WTC11 (cell line): ENCODE measurements at regions not wholly inside any gene's neighbourhood (a gene's known extent, or its start where the extent isn't known, plus 50 kb on each side); places are given as distances from the start of the nearest gene placed in this dataset.

ENCODE experiments used
- ATAC-seq: fragments of 200-7000 bp; cut with Tn5 transposase; 2 replicates; pipeline ENCODE4 v1.10.0; 2021; ENCODE audit warnings: mild to moderate bottlenecking, moderate library complexity
- CTCF ChIA-PET: fragments of 300-600 bp; sonication (Branson Sonifier 250); formaldehyde crosslinking; loops from one replicate; lab custom pipeline; 2021; ENCODE audit warnings: antibody characterized with exemption; lab: Charles Lee
- POLR2A ChIA-PET: fragments of 350-600 bp; sonication (Branson Sonifier 250); formaldehyde crosslinking; loops from one replicate; lab custom pipeline; 2021; ENCODE audit warnings: antibody characterized with exemption; lab: Charles Lee
- DNase-seq: peaks from one replicate; pipeline ENCODE4 v3.0.0; 2021; ENCODE audit warnings: low spot score
- H3K27ac Mint-ChIP-seq: 2 replicates; pipeline ENCODE4 v1.8.0; 2021; ENCODE audit warnings: mixed read lengths
- H3K27me3 Mint-ChIP-seq: 2 replicates; pipeline ENCODE4 v1.8.0; 2021; ENCODE audit warnings: low read depth, mild to moderate bottlenecking, moderate library complexity, mixed read lengths
- H3K36me3 Mint-ChIP-seq: 2 replicates; pipeline ENCODE4 v1.8.0; 2021; ENCODE audit warnings: mixed read lengths
- H3K4me1 Mint-ChIP-seq: 2 replicates; pipeline ENCODE4 v1.8.0; 2022; ENCODE audit warnings: mixed read lengths
- H3K4me3 Mint-ChIP-seq: 2 replicates; pipeline ENCODE4 v1.8.0; 2021; ENCODE audit warnings: mild to moderate bottlenecking, moderate library complexity, mixed read lengths
- H3K9me3 Mint-ChIP-seq: 2 replicates; pipeline ENCODE4 v1.8.0; 2021; ENCODE audit warnings: mixed read lengths
- CDX4 ChIP-seq: fragments of 250-450 bp; sonication (Bioruptor Pico); IDR thresholded peaks from 2 replicates; pipeline ENCODE4 v1.9.0; 2021; ENCODE audit warnings: moderate library complexity, mild to moderate bottlenecking, inconsistent platforms, borderline replicate concordance
- E2F1 ChIP-seq: sonication (generic); formaldehyde crosslinking; IDR thresholded peaks from 2 replicates; pipeline ENCODE4 v1.8.0; 2022; ENCODE audit warnings: mild to moderate bottlenecking, missing genetic modification reagents
- EMX1 ChIP-seq: fragments of 250-450 bp; sonication (Bioruptor Pico); IDR thresholded peaks from 2 replicates; pipeline ENCODE4 v1.8.0; 2021; ENCODE audit warnings: mild to moderate bottlenecking
- ETV6 ChIP-seq: sonication (generic); formaldehyde crosslinking; IDR thresholded peaks from 2 replicates; pipeline ENCODE4 v1.8.1; 2022; ENCODE audit warnings: mild to moderate bottlenecking, missing genetic modification reagents
- FOXP1 ChIP-seq: sonication (generic); formaldehyde crosslinking; IDR thresholded peaks from 2 replicates; pipeline ENCODE4 v1.8.0; 2022; ENCODE audit warnings: missing genetic modification reagents, mild to moderate bottlenecking, moderate library complexity, borderline replicate concordance
- GABPB1 ChIP-seq: sonication (generic); formaldehyde crosslinking; IDR thresholded peaks from 2 replicates; pipeline ENCODE4 v1.8.1; 2023; ENCODE audit warnings: mild to moderate bottlenecking, missing genetic modification reagents
- GRHL2 ChIP-seq: fragments of 250-450 bp; sonication (Bioruptor Pico); IDR thresholded peaks from 2 replicates; pipeline ENCODE4 v1.8.0; 2022; ENCODE audit warnings: mild to moderate bottlenecking, moderate library complexity; ENCODE audit not compliant: insufficient replicate concordance, severe bottlenecking
- HMGA2 ChIP-seq: fragments of 250-450 bp; sonication (Bioruptor Pico); IDR thresholded peaks from 2 replicates; pipeline ENCODE4 v1.4.0; 2021; ENCODE audit warnings: mild to moderate bottlenecking, moderate library complexity
- IRF2 ChIP-seq: sonication (generic); formaldehyde crosslinking; IDR thresholded peaks from 2 replicates; pipeline ENCODE4 v1.8.0; 2022; ENCODE audit warnings: low read depth, missing genetic modification reagents, borderline replicate concordance
- JUN ChIP-seq: sonication (generic); formaldehyde crosslinking; IDR thresholded peaks from 2 replicates; pipeline ENCODE4 v1.8.0; 2023; ENCODE audit warnings: mild to moderate bottlenecking, missing genetic modification reagents
- MXD4 ChIP-seq: fragments of 250-450 bp; sonication (Bioruptor Pico); IDR thresholded peaks from 2 replicates; pipeline ENCODE4 v1.8.0; 2021; ENCODE audit warnings: mild to moderate bottlenecking, moderate library complexity, borderline replicate concordance
- MYBL2 ChIP-seq: sonication (generic); formaldehyde crosslinking; IDR thresholded peaks from 2 replicates; pipeline ENCODE4 v1.8.1; 2023; ENCODE audit warnings: mild to moderate bottlenecking, moderate library complexity, missing genetic modification reagents
- NFYB ChIP-seq: sonication (generic); formaldehyde crosslinking; conservative IDR thresholded peaks from 2 replicates; pipeline ENCODE4 v1.8.0; 2022; ENCODE audit warnings: low read depth, missing genetic modification reagents
- NR1H2 ChIP-seq: sonication (generic); formaldehyde crosslinking; IDR thresholded peaks from 2 replicates; pipeline ENCODE4 v1.9.0; 2021; ENCODE audit warnings: mild to moderate bottlenecking, moderate library complexity, missing genetic modification reagents
- OVOL2 ChIP-seq: fragments of 250-450 bp; sonication (Bioruptor Pico); IDR thresholded peaks from 2 replicates; pipeline ENCODE4 v1.9.0; 2021; ENCODE audit warnings: mild to moderate bottlenecking, borderline replicate concordance
- ZMAT4 ChIP-seq: fragments of 250-450 bp; sonication (Bioruptor Pico); IDR thresholded peaks from 2 replicates; pipeline ENCODE4 v1.9.0; 2021; ENCODE audit warnings: mild to moderate bottlenecking
- ZNF317 ChIP-seq: sonication (generic); formaldehyde crosslinking; IDR thresholded peaks from 2 replicates; pipeline ENCODE4 v1.8.1; 2023; ENCODE audit warnings: low read depth, mild to moderate bottlenecking, moderate library complexity, missing genetic modification reagents, borderline replicate concordance
- ZNF416 ChIP-seq: fragments of 250-450 bp; sonication (Bioruptor Pico); IDR thresholded peaks from 2 replicates; pipeline ENCODE4 v1.9.0; 2021; ENCODE audit warnings: mild to moderate bottlenecking, inconsistent platforms
- ZNF671 ChIP-seq: fragments of 250-450 bp; sonication (Bioruptor Pico); IDR thresholded peaks from 2 replicates; pipeline ENCODE4 v1.8.0; 2021; ENCODE audit warnings: mild to moderate bottlenecking
- TF ChIP-seq, protein P1 (sequence below): sonication (generic); formaldehyde crosslinking; IDR thresholded peaks from 2 replicates; pipeline ENCODE4 v1.8.0; 2022; ENCODE audit warnings: missing genetic modification reagents
- TF ChIP-seq, protein P2 (sequence below): fragments of 200-600 bp; IDR thresholded peaks from 2 replicates; pipeline ENCODE4 v1.8.0; 2022; ENCODE audit warnings: antibody characterized with exemption
- TF ChIP-seq, protein P3 (sequence below): sonication (generic); formaldehyde crosslinking; IDR thresholded peaks from 2 replicates; pipeline ENCODE4 v1.8.1; 2023; ENCODE audit warnings: mild to moderate bottlenecking, missing genetic modification reagents, moderate library complexity
- TF ChIP-seq, protein P4 (sequence below): sonication (generic); formaldehyde crosslinking; IDR thresholded peaks from 2 replicates; pipeline ENCODE4 v1.8.1; 2023; ENCODE audit warnings: mild to moderate bottlenecking, moderate library complexity, missing genetic modification reagents
- TF ChIP-seq, protein P5 (sequence below): sonication (generic); formaldehyde crosslinking; IDR thresholded peaks from 2 replicates; pipeline ENCODE4 v1.8.0; 2023; ENCODE audit warnings: missing genetic modification reagents

DNA sequence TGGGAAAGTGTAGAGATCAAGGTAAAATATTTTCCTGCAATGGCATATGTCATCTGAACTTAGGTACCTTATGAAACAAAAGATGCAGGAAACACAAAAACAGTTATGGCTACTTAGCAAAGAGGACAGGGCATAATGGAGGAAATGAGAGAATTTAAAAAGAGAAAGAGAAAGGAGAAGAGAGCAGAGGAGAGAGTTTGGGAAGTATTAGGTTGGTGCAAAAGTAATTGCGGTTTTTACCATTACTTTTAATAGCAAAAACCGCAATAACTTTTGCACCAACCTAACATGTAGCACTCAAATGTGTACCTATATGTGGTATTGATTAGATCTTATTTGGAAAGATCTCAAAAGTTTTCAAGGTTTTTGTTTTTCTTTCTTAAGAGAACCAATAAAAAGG is 160.1 kb upstream of the ACTBL2 start:
- ChIA-PET CTCF (interaction anchor here (1.4 kb wide), 1 partner anchor 8 kb away, joined by 12 read pairs; no protein-coding TSS in a partner anchor), POLR2A (no interaction called here)
- ATAC-seq (no peak), DNase-seq (no peak)
- no peak overlapping the region for H3K27ac Mint-ChIP-seq
- no peaks in the 10 kb centered on the region for H3K36me3 Mint-ChIP-seq
- TF ChIP-seq JUN = no peak
- no peak for TF ChIP-seq E2F1 (CRISPR knock-in tag)
- TF ChIP-seq FOXP1 = no peak
- no peak for TF ChIP-seq ZMAT4
- no peak for TF ChIP-seq HMGA2 (CRISPR knock-in tag)
- TF ChIP-seq, protein P1, sequence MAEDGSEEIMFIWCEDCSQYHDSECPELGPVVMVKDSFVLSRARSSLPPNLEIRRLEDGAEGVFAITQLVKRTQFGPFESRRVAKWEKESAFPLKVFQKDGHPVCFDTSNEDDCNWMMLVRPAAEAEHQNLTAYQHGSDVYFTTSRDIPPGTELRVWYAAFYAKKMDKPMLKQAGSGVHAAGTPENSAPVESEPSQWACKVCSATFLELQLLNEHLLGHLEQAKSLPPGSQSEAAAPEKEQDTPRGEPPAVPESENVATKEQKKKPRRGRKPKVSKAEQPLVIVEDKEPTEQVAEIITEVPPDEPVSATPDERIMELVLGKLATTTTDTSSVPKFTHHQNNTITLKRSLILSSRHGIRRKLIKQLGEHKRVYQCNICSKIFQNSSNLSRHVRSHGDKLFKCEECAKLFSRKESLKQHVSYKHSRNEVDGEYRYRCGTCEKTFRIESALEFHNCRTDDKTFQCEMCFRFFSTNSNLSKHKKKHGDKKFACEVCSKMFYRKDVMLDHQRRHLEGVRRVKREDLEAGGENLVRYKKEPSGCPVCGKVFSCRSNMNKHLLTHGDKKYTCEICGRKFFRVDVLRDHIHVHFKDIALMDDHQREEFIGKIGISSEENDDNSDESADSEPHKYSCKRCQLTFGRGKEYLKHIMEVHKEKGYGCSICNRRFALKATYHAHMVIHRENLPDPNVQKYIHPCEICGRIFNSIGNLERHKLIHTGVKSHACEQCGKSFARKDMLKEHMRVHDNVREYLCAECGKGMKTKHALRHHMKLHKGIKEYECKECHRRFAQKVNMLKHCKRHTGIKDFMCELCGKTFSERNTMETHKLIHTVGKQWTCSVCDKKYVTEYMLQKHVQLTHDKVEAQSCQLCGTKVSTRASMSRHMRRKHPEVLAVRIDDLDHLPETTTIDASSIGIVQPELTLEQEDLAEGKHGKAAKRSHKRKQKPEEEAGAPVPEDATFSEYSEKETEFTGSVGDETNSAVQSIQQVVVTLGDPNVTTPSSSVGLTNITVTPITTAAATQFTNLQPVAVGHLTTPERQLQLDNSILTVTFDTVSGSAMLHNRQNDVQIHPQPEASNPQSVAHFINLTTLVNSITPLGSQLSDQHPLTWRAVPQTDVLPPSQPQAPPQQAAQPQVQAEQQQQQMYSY (CRISPR knock-in tag) = no peak
- no peak for TF ChIP-seq ZNF317 (CRISPR knock-in tag)
- no peak for TF ChIP-seq ZNF671 (CRISPR knock-in tag)
- TF ChIP-seq, protein P2, sequence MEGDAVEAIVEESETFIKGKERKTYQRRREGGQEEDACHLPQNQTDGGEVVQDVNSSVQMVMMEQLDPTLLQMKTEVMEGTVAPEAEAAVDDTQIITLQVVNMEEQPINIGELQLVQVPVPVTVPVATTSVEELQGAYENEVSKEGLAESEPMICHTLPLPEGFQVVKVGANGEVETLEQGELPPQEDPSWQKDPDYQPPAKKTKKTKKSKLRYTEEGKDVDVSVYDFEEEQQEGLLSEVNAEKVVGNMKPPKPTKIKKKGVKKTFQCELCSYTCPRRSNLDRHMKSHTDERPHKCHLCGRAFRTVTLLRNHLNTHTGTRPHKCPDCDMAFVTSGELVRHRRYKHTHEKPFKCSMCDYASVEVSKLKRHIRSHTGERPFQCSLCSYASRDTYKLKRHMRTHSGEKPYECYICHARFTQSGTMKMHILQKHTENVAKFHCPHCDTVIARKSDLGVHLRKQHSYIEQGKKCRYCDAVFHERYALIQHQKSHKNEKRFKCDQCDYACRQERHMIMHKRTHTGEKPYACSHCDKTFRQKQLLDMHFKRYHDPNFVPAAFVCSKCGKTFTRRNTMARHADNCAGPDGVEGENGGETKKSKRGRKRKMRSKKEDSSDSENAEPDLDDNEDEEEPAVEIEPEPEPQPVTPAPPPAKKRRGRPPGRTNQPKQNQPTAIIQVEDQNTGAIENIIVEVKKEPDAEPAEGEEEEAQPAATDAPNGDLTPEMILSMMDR = no peak
- no peak for TF ChIP-seq IRF2 (CRISPR knock-in tag)
- TF ChIP-seq NR1H2 (CRISPR knock-in tag) = no peak
- TF ChIP-seq, protein P3, sequence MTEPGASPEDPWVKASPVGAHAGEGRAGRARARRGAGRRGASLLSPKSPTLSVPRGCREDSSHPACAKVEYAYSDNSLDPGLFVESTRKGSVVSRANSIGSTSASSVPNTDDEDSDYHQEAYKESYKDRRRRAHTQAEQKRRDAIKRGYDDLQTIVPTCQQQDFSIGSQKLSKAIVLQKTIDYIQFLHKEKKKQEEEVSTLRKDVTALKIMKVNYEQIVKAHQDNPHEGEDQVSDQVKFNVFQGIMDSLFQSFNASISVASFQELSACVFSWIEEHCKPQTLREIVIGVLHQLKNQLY (CRISPR knock-in tag) = no peak
- TF ChIP-seq ETV6 (CRISPR knock-in tag) = no peak
- no peak for TF ChIP-seq MXD4 (CRISPR knock-in tag)
- TF ChIP-seq EMX1 (CRISPR knock-in tag) = no peak
- no peak for TF ChIP-seq MYBL2 (CRISPR knock-in tag)
- TF ChIP-seq OVOL2 = no peak
- TF ChIP-seq GABPB1 (CRISPR knock-in tag) = no peak
- TF ChIP-seq CDX4 = no peak
- H3K4me1 Mint-ChIP-seq = peaks cover 7% of the 10 kb centered on the region
- H3K4me3 Mint-ChIP-seq = no peak overlapping the region
- peaks cover 8% of the 10 kb centered on the region for H3K27me3 Mint-ChIP-seq
- H3K9me3 Mint-ChIP-seq = peaks cover 20% of the 10 kb centered on the region

DNA sequence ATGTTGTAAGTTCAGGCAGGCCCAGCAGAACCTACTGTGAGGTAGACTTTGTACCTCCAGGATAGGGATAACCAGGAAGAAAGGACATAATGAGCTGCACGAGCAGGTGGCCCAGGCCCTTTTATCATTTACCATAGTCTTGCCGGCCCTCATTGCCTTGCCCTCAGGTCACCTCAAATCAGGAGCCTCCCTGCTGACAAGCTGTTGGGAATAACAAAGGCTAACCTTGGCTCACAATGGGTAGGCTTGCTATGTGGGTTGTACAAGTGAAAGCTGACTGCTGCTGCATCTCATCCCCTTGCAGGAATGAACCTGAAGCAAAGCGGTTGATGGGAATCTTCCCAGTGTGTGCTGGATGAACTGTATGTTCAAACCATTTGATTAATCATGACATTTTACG is 159.5 kb upstream of the ACTBL2 start:
- Mint-ChIP-seq H3K4me3 (no peak overlapping the region), H3K4me1 (peaks cover 7% of the 10 kb centered on the region), H3K27me3 (peaks cover 8% of the 10 kb centered on the region), H3K36me3 (no peaks in the 10 kb centered on the region), H3K9me3 (peaks cover 16% of the 10 kb centered on the region), H3K27ac (no peak overlapping the region)
- peak; percentile 97 for ATAC-seq
- peak; percentile 26 for DNase-seq
- ChIA-PET POLR2A (no interaction called here), CTCF (interaction anchor here (1.4 kb wide), 1 partner anchor 8 kb away, joined by 12 read pairs; no protein-coding TSS in a partner anchor)
- TF ChIP-seq, protein P4, sequence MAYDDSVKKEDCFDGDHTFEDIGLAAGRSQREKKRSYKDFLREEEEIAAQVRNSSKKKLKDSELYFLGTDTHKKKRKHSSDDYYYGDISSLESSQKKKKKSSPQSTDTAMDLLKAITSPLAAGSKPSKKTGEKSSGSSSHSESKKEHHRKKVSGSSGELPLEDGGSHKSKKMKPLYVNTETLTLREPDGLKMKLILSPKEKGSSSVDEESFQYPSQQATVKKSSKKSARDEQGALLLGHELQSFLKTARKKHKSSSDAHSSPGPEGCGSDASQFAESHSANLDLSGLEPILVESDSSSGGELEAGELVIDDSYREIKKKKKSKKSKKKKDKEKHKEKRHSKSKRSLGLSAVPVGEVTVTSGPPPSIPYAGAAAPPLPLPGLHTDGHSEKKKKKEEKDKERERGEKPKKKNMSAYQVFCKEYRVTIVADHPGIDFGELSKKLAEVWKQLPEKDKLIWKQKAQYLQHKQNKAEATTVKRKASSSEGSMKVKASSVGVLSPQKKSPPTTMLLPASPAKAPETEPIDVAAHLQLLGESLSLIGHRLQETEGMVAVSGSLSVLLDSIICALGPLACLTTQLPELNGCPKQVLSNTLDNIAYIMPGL = no peak
- no peak for TF ChIP-seq ZNF416 (CRISPR knock-in tag)
- no peak for TF ChIP-seq GRHL2 (CRISPR knock-in tag)
- no peak for TF ChIP-seq FOXP1
- no peak for TF ChIP-seq NFYB
- TF ChIP-seq ZNF671 (CRISPR knock-in tag) = no peak
- TF ChIP-seq, protein P5, sequence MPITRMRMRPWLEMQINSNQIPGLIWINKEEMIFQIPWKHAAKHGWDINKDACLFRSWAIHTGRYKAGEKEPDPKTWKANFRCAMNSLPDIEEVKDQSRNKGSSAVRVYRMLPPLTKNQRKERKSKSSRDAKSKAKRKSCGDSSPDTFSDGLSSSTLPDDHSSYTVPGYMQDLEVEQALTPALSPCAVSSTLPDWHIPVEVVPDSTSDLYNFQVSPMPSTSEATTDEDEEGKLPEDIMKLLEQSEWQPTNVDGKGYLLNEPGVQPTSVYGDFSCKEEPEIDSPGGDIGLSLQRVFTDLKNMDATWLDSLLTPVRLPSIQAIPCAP (CRISPR knock-in tag) = no peak
